ENCODE measurements at regions not wholly inside any gene's neighbourhood (a gene's known extent, or its start where the extent isn't known, plus 50 kb on each side); places are given as distances from the start of the nearest gene placed in this dataset.

- no peak for DNase-seq
- Histone ChIP-seq H3K27me3 (no peaks in the 10 kb centered on the region), H3K4me3 (no peak overlapping the region), H3K27ac (no peak overlapping the region), H3K36me3 (ENCODE audit: low read depth, missing control alignments) (no peaks in the 10 kb centered on the region), H3K4me1 (peaks cover 7% of the 10 kb centered on the region), H3K9me3 (no peaks in the 10 kb centered on the region)
- no peak for TF ChIP-seq CTCF (IDR thresholded peaks at IDR 0.05)
- TF ChIP-seq POLR2A (IDR thresholded peaks at IDR 0.05): no peak
- 75 to 79% methylated on average over 16 of the region's 16 CpGs for WGBS, 2 donors
- intact Hi-C loops (cut with DNase I; ENCODE audit: low total_unique reads): no loop called here
Observed at GRCh38 chr10:43867667-43868565, 219.2 kb upstream of the ZNF32 start.

GRCh38 chr10:43867113-43867512 is 218.4 kb upstream of the ZNF32 start:
- 90 to 91% methylated on average over 7 of the region's 7 CpGs for WGBS, 2 donors
- H3K9me3 ChIP-seq: no peaks in the 10 kb centered on the region

GRCh38 chr10:43866712-43867111 is 218.0 kb upstream of the ZNF32 start:
- TF ChIP-seq POLR2A (IDR thresholded peaks at IDR 0.05) (no peak), CTCF (IDR thresholded peaks at IDR 0.05) (no peak)
- intact Hi-C loops (cut with DNase I; ENCODE audit: low total_unique reads): no loop called here
- no peak for DNase-seq
- no peaks in the 10 kb centered on the region for H3K36me3 ChIP-seq (ENCODE audit: low read depth, missing control alignments)
- no peak overlapping the region for H3K27ac ChIP-seq
- no peaks in the 10 kb centered on the region for H3K9me3 ChIP-seq
- 82 to 93% methylated on average over 6 of the region's 6 CpGs for WGBS, 2 donors
- H3K27me3 ChIP-seq: no peaks in the 10 kb centered on the region
- peaks cover 7% of the 10 kb centered on the region for H3K4me1 ChIP-seq
- H3K4me3 ChIP-seq: no peak overlapping the region

More at GRCh38 chr10:43867113-43867512, 218.4 kb upstream of the ZNF32 start:
- intact Hi-C loops (cut with DNase I; ENCODE audit: low total_unique reads): no loop called here
- no peak for TF ChIP-seq CTCF (IDR thresholded peaks at IDR 0.05)
- TF ChIP-seq POLR2A (IDR thresholded peaks at IDR 0.05): no peak
- no peak overlapping the region for H3K27ac ChIP-seq
- H3K4me3 ChIP-seq: no peak overlapping the region
- H3K4me1 ChIP-seq: peaks cover 7% of the 10 kb centered on the region
- DNase-seq: no peak
- H3K36me3 ChIP-seq (ENCODE audit: low read depth, missing control alignments): no peaks in the 10 kb centered on the region
- H3K27me3 ChIP-seq: no peaks in the 10 kb centered on the region

GRCh38 chr10:43865265-43866135 is 216.8 kb upstream of the ZNF32 start:
- TF ChIP-seq POLR2A (IDR thresholded peaks at IDR 0.05) (no peak), CTCF (IDR thresholded peaks at IDR 0.05) (no peak)
- no peaks in the 10 kb centered on the region for H3K9me3 ChIP-seq
- H3K27ac ChIP-seq: no peak overlapping the region
- intact Hi-C loops (cut with DNase I; ENCODE audit: low total_unique reads): no loop called here
- no peak overlapping the region for H3K4me3 ChIP-seq
- H3K4me1 ChIP-seq: peaks cover 7% of the 10 kb centered on the region
- peak; percentile 44 for DNase-seq
- WGBS, 2 donors: 55 to 69% methylated on average over 13 of the region's 13 CpGs
- no peaks in the 10 kb centered on the region for H3K27me3 ChIP-seq
- H3K36me3 ChIP-seq (ENCODE audit: low read depth, missing control alignments): no peaks in the 10 kb centered on the region
